ENCODE measurements at regions not wholly inside any gene's neighbourhood (a gene's known extent, or its start where the extent isn't known, plus 50 kb on each side); places are given as distances from the start of the nearest gene placed in this dataset.

DNA sequence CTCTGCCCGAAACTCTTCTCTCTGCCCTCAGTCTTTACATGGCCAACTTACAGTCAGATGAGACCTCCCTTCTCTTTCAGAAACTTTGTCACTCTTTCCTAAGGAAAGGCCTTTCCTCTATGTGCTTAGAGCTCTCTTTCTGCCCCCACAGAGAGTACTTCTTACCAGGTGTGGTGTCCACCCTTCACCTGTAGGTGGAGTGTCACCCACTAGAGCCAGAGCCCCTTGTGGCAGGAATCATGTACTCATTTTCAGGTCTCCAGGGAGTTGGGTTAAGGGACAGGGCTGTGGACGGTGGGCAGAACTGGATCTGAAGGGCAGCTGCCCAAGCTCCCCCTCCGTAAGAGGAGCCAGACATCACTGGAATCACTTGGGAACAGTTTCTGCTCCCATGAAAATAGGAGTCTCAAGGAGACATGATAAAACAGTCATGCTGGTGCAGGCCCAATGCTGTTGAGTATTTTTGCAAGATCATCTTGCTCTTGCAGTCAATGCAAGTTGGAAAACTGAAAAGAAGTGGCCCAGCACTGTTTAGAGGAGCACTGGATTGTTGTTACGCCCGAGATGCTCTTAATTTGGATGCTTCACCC lies 436.7 kb downstream of the ZSWIM6 start (continued):
- no peak for TF ChIP-seq CBX8 (IDR thresholded peaks at IDR 0.05; ENCODE audit: borderline replicate concordance, low read depth, low read length)
- TF ChIP-seq JUND (IDR thresholded peaks at IDR 0.05; ENCODE audit: low read length) = peak; percentile 75
- no peak for TF ChIP-seq ATF2 (IDR thresholded peaks at IDR 0.05; ENCODE audit: low read length)
- TF ChIP-seq GABPA (IDR thresholded peaks at IDR 0.05; ENCODE audit: borderline replicate concordance, insufficient read depth, low read length) = no peak
